ENCODE measurements at regions not wholly inside any gene's neighbourhood (a gene's known extent, or its start where the extent isn't known, plus 50 kb on each side); places are given as distances from the start of the nearest gene placed in this dataset.

DNA sequence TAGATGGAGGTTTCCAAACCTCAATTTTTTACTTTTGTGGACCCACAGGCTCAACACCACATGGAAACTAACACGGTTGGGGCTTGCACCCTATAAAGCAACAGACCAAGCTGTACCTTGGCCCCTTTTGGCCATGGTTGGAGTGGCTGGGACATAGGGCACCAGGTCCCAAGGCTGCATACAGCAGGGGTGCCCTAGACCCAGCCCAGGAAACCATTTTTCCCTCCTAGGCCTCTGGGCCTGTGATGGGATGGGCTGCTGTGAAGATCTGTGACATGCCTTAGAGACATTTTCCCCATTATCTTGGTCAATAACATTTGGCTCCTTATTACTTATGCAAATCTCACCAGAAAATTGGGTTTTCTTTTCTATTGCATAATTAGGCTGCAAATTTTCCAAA lies 337.0 kb upstream of the CADM2 start:
- H3K36me3 Mint-ChIP-seq: no peaks in the 10 kb centered on the region
- Histone ChIP-seq H4K20me1 (ENCODE audit: low read depth) (no peaks in the 10 kb centered on the region), H3K9me3 (ENCODE audit: low read depth) (no peaks in the 10 kb centered on the region), H3K4me2 (no peak overlapping the region), H3K27ac (no peak overlapping the region), H3K36me3 (no peaks in the 10 kb centered on the region), H3K9ac (no peak overlapping the region), H3K79me2 (ENCODE audit: low read depth) (no peaks in the 10 kb centered on the region), H3F3A (ENCODE audit: low read depth) (no peaks in the 10 kb centered on the region), H3K4me3 (no peak overlapping the region), H3K4me1 (no peaks in the 10 kb centered on the region), H3K27me3 (no peaks in the 10 kb centered on the region), H2AFZ (replicated peaks) (no peak overlapping the region)
- no peaks in the 10 kb centered on the region for H3K4me1 Mint-ChIP-seq
- no peak for DNase-seq (ENCODE audit: low spot score)
- peaks cover 11% of the 10 kb centered on the region for H3K9me3 Mint-ChIP-seq
- no peak overlapping the region for H3K4me3 Mint-ChIP-seq
- TF ChIP-seq, protein P1, sequence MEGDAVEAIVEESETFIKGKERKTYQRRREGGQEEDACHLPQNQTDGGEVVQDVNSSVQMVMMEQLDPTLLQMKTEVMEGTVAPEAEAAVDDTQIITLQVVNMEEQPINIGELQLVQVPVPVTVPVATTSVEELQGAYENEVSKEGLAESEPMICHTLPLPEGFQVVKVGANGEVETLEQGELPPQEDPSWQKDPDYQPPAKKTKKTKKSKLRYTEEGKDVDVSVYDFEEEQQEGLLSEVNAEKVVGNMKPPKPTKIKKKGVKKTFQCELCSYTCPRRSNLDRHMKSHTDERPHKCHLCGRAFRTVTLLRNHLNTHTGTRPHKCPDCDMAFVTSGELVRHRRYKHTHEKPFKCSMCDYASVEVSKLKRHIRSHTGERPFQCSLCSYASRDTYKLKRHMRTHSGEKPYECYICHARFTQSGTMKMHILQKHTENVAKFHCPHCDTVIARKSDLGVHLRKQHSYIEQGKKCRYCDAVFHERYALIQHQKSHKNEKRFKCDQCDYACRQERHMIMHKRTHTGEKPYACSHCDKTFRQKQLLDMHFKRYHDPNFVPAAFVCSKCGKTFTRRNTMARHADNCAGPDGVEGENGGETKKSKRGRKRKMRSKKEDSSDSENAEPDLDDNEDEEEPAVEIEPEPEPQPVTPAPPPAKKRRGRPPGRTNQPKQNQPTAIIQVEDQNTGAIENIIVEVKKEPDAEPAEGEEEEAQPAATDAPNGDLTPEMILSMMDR (IDR thresholded peaks at IDR 0.05): no peak
- TF ChIP-seq EZH2 (IDR thresholded peaks at IDR 0.05) (no peak), EZH2phosphoT487 (IDR thresholded peaks at IDR 0.05) (no peak)
- H3K27me3 Mint-ChIP-seq (ENCODE audit: insufficient read depth, low read depth): no peaks in the 10 kb centered on the region
- H3K27ac Mint-ChIP-seq: no peak overlapping the region

DNA sequence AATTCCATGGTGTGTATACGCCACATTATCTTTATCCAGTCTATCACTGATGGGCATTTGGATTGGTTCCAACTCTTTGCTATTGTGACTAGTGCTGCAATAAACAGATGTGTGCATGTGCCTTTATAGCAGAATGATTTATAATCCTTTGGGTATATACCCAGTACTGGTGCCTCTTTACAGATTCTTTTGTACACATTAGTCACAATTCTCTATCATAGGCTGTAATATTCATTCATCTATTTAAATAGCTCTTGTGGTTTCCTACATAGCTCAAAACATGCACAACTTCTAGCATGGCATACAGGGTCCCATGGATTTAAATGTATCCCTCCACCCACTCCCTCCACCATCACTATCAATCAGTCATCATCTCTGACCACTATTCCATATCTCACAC lies 324.1 kb upstream of the CADM2 start:
- H3K27ac Mint-ChIP-seq: no peak overlapping the region

DNA sequence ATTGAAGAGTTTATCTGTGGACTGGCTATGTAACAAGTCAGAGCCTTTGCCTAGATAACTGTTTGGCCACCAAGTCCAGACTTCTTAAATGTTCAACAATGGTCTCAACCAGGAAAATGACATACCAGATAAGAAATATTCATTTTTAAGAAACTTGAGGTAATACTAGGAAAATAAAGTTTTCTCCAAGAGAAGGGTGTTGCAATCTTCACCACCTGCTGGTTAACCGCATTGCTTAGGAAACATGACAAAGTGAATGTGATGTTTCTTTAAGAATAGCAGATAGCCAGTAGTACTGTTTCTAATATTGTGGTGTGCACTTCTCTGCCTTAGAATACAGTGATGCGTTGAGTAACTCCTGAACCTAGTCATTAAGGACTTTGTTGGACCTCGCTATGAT lies 321.5 kb upstream of the CADM2 start:
- no peaks in the 10 kb centered on the region for H3K79me2 ChIP-seq (ENCODE audit: low read depth)
- no peaks in the 10 kb centered on the region for H3K36me3 ChIP-seq
- no peak overlapping the region for H2AFZ ChIP-seq (replicated peaks)
- no peak overlapping the region for H3K4me2 ChIP-seq
- no peaks in the 10 kb centered on the region for H3K36me3 Mint-ChIP-seq
- H3K4me3 Mint-ChIP-seq: no peak overlapping the region
- no peaks in the 10 kb centered on the region for H3K4me1 ChIP-seq
- no peak overlapping the region for H3K9ac ChIP-seq
- H3K9me3 Mint-ChIP-seq: peaks cover 2% of the 10 kb centered on the region
- no peaks in the 10 kb centered on the region for H3K4me1 Mint-ChIP-seq
- H3K4me3 ChIP-seq: no peak overlapping the region
- H3K9me3 ChIP-seq (ENCODE audit: low read depth): no peaks in the 10 kb centered on the region
- DNase-seq (ENCODE audit: low spot score): no peak
- peaks cover under 1% of the 10 kb centered on the region for H3K27me3 Mint-ChIP-seq (ENCODE audit: insufficient read depth, low read depth)
- no peaks in the 10 kb centered on the region for H3F3A ChIP-seq (ENCODE audit: low read depth)
- TF ChIP-seq EZH2phosphoT487 (IDR thresholded peaks at IDR 0.05) (no peak), EZH2 (IDR thresholded peaks at IDR 0.05) (no peak)
- TF ChIP-seq, protein P1 (IDR thresholded peaks at IDR 0.05): no peak
- H4K20me1 ChIP-seq (ENCODE audit: low read depth): no peaks in the 10 kb centered on the region
- H3K27ac Mint-ChIP-seq: no peak overlapping the region
- H3K27ac ChIP-seq: no peak overlapping the region
- H3K27me3 ChIP-seq: no peaks in the 10 kb centered on the region

More for the DNA sequence above, 324.1 kb upstream of the CADM2 start:
- Histone ChIP-seq H3K27me3 (no peaks in the 10 kb centered on the region), H3K9me3 (ENCODE audit: low read depth) (no peaks in the 10 kb centered on the region), H3K9ac (no peak overlapping the region), H3K27ac (no peak overlapping the region), H3K4me3 (no peak overlapping the region), H4K20me1 (ENCODE audit: low read depth) (no peaks in the 10 kb centered on the region), H3F3A (ENCODE audit: low read depth) (no peaks in the 10 kb centered on the region), H3K4me1 (no peaks in the 10 kb centered on the region), H3K36me3 (no peaks in the 10 kb centered on the region), H2AFZ (replicated peaks) (no peak overlapping the region), H3K79me2 (ENCODE audit: low read depth) (no peaks in the 10 kb centered on the region), H3K4me2 (no peak overlapping the region)
- Mint-ChIP-seq H3K4me1 (no peaks in the 10 kb centered on the region), H3K4me3 (no peak overlapping the region), H3K36me3 (no peaks in the 10 kb centered on the region), H3K27me3 (ENCODE audit: insufficient read depth, low read depth) (peaks cover 2% of the 10 kb centered on the region), H3K9me3 (no peaks in the 10 kb centered on the region)
- TF ChIP-seq, protein P1 (IDR thresholded peaks at IDR 0.05): no peak
- no peak for TF ChIP-seq EZH2phosphoT487 (IDR thresholded peaks at IDR 0.05)
- no peak for TF ChIP-seq EZH2 (IDR thresholded peaks at IDR 0.05)
- no peak for DNase-seq (ENCODE audit: low spot score)

Data from neural progenitor cell (in vitro differentiated cells).